ENCODE measurements at regions not wholly inside any gene's neighbourhood (a gene's known extent, or its start where the extent isn't known, plus 50 kb on each side); places are given as distances from the start of the nearest gene placed in this dataset.
A peak's percentile ranks its signal among the peaks of the same experiment; 100 is the strongest.

GRCh38 chr2:52210161-52210560 is 1178.2 kb upstream of the NRXN1 start:
- Histone ChIP-seq H2AFZ (ENCODE audit: low read length) (no peak overlapping the region), H3K9me2 (replicated peaks; ENCODE audit: insufficient read depth, low read length) (no peaks in the 10 kb centered on the region), H3K27me3 (ENCODE audit: low read length) (no peaks in the 10 kb centered on the region), H3K9me3 (ENCODE audit: low read length) (peaks cover 15% of the 10 kb centered on the region), H4K20me1 (ENCODE audit: insufficient read depth, low read depth, low read length) (no peaks in the 10 kb centered on the region), H3K36me3 (ENCODE audit: insufficient read depth, low read length) (no peaks in the 10 kb centered on the region), H3K4me2 (ENCODE audit: low read depth, low read length, poor library complexity, severe bottlenecking) (no peak overlapping the region), H3K4me3 (ENCODE audit: low read length) (no peak overlapping the region), H3K9ac (ENCODE audit: low read length) (no peak overlapping the region), H3K4me1 (ENCODE audit: low read length) (no peaks in the 10 kb centered on the region), H3K27ac (ENCODE audit: low read length) (no peak overlapping the region), H3K79me2 (ENCODE audit: low read length) (no peaks in the 10 kb centered on the region)
- no peak for DNase-seq

DNA sequence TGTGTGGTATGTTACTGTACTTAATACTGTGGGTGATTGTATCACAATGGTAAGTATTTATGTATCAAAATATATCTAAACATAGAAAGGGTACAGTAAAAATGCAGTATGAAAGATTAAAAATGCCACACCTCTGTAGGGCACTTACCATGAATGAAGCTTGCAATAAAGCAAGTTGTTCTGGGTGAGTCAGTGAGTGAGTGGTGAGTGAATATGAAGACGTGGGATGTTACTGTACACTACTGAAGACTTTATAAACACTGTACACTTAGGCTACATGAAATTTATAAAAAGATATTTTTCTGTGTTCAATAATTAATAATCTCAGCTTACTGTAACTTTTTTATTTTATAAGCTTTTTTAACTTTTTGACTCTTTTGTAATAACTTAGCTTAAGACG is 1162.4 kb upstream of the NRXN1 start:
- no peaks in the 10 kb centered on the region for H3K79me2 ChIP-seq (ENCODE audit: low read length)
- no peak overlapping the region for H2AFZ ChIP-seq (ENCODE audit: low read length)
- H3K9me2 ChIP-seq (replicated peaks; ENCODE audit: insufficient read depth, low read length): no peaks in the 10 kb centered on the region
- no peak overlapping the region for H3K27ac ChIP-seq (ENCODE audit: low read length)
- DNase-seq: no peak
- H4K20me1 ChIP-seq (ENCODE audit: insufficient read depth, low read depth, low read length): no peaks in the 10 kb centered on the region
- H3K4me3 ChIP-seq (ENCODE audit: low read length): no peak overlapping the region
- no peaks in the 10 kb centered on the region for H3K36me3 ChIP-seq (ENCODE audit: insufficient read depth, low read length)
- peaks cover 3% of the 10 kb centered on the region for H3K9me3 ChIP-seq (ENCODE audit: low read length)
- H3K27me3 ChIP-seq (ENCODE audit: low read length): no peaks in the 10 kb centered on the region
- H3K4me2 ChIP-seq (ENCODE audit: low read depth, low read length, poor library complexity, severe bottlenecking): no peak overlapping the region
- H3K9ac ChIP-seq (ENCODE audit: low read length): no peak overlapping the region
- no peaks in the 10 kb centered on the region for H3K4me1 ChIP-seq (ENCODE audit: low read length)

- no peak overlapping the region for H3K27ac ChIP-seq (ENCODE audit: low read length)
These were observed 1161.9 kb upstream of the NRXN1 start for GRCh38 chr2:52193804-52194203.

GRCh38 chr2:52192656-52193055 is 1160.7 kb upstream of the NRXN1 start:
- H3K27ac ChIP-seq (ENCODE audit: low read length): no peak overlapping the region
- H3K9me2 ChIP-seq (replicated peaks; ENCODE audit: insufficient read depth, low read length): no peaks in the 10 kb centered on the region
- no peaks in the 10 kb centered on the region for H3K27me3 ChIP-seq (ENCODE audit: low read length)
- DNase-seq: no peak
- no peaks in the 10 kb centered on the region for H3K4me1 ChIP-seq (ENCODE audit: low read length)
- H2AFZ ChIP-seq (ENCODE audit: low read length): no peak overlapping the region
- no peak overlapping the region for H3K9ac ChIP-seq (ENCODE audit: low read length)
- H3K4me3 ChIP-seq (ENCODE audit: low read length): no peak overlapping the region
- H4K20me1 ChIP-seq (ENCODE audit: insufficient read depth, low read depth, low read length): no peaks in the 10 kb centered on the region
- no peak overlapping the region for H3K4me2 ChIP-seq (ENCODE audit: low read depth, low read length, poor library complexity, severe bottlenecking)
- H3K36me3 ChIP-seq (ENCODE audit: insufficient read depth, low read length): no peaks in the 10 kb centered on the region
- H3K9me3 ChIP-seq (ENCODE audit: low read length): peaks cover 3% of the 10 kb centered on the region
- H3K79me2 ChIP-seq (ENCODE audit: low read length): no peaks in the 10 kb centered on the region

More at GRCh38 chr2:52193804-52194203, 1161.9 kb upstream of the NRXN1 start:
- no peak overlapping the region for H3K4me3 ChIP-seq (ENCODE audit: low read length)
- no peaks in the 10 kb centered on the region for H3K36me3 ChIP-seq (ENCODE audit: insufficient read depth, low read length)
- no peak overlapping the region for H3K4me2 ChIP-seq (ENCODE audit: low read depth, low read length, poor library complexity, severe bottlenecking)
- no peak for DNase-seq
- H3K9me3 ChIP-seq (ENCODE audit: low read length): peaks cover 3% of the 10 kb centered on the region
- H3K9ac ChIP-seq (ENCODE audit: low read length): no peak overlapping the region
- no peaks in the 10 kb centered on the region for H3K4me1 ChIP-seq (ENCODE audit: low read length)
- no peaks in the 10 kb centered on the region for H4K20me1 ChIP-seq (ENCODE audit: insufficient read depth, low read depth, low read length)
- H3K27me3 ChIP-seq (ENCODE audit: low read length): no peaks in the 10 kb centered on the region
- no peaks in the 10 kb centered on the region for H3K79me2 ChIP-seq (ENCODE audit: low read length)
- no peak overlapping the region for H2AFZ ChIP-seq (ENCODE audit: low read length)
- no peaks in the 10 kb centered on the region for H3K9me2 ChIP-seq (replicated peaks; ENCODE audit: insufficient read depth, low read length)

- no peak overlapping the region for H3K4me2 ChIP-seq (ENCODE audit: low read depth, low read length, poor library complexity, severe bottlenecking)
- H3K9ac ChIP-seq (ENCODE audit: low read length): no peak overlapping the region
- peaks cover 7% of the 10 kb centered on the region for H3K4me1 ChIP-seq (ENCODE audit: low read length)
- peaks cover 7% of the 10 kb centered on the region for H3K9me3 ChIP-seq (ENCODE audit: low read length)
- 0 out of 2 replicates have a peak overlapping the region, but pooled peaks have one; percentile 54 for H2AFZ ChIP-seq (ENCODE audit: low read length)
- no peaks in the 10 kb centered on the region for H3K27me3 ChIP-seq (ENCODE audit: low read length)
- no peaks in the 10 kb centered on the region for H3K36me3 ChIP-seq (ENCODE audit: insufficient read depth, low read length)
- DNase-seq: no peak
- H4K20me1 ChIP-seq (ENCODE audit: insufficient read depth, low read depth, low read length): no peaks in the 10 kb centered on the region
- H3K79me2 ChIP-seq (ENCODE audit: low read length): no peaks in the 10 kb centered on the region
- H3K9me2 ChIP-seq (replicated peaks; ENCODE audit: insufficient read depth, low read length): no peaks in the 10 kb centered on the region
- no peak overlapping the region for H3K4me3 ChIP-seq (ENCODE audit: low read length)
- no peak overlapping the region for H3K27ac ChIP-seq (ENCODE audit: low read length)
These were observed 1149.1 kb upstream of the NRXN1 start for GRCh38 chr2:52181080-52181479.

DNA sequence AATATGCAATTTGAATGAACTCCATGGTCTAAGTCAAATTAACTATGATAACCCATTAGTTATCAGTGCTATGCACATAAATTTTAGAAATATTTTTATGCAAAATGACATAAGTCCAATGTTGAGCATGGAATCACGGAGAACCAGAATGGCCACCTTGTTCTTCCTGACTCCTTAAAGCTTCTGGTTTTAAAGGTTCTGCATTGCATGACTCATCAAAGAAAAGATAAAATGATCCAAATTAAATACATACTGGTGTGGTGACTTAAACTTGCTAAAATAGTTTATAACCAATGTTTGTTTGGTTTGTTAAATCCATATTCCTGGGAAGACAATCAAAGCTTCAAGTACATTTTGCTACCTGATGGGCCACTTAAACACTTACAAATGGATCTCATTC is 1146.9 kb upstream of the NRXN1 start:
- Histone ChIP-seq H3K9me3 (ENCODE audit: low read length) (peaks cover 7% of the 10 kb centered on the region), H3K79me2 (ENCODE audit: low read length) (no peaks in the 10 kb centered on the region), H2AFZ (ENCODE audit: low read length) (no peak overlapping the region), H4K20me1 (ENCODE audit: insufficient read depth, low read depth, low read length) (no peaks in the 10 kb centered on the region), H3K4me1 (ENCODE audit: low read length) (peaks cover 7% of the 10 kb centered on the region), H3K27me3 (ENCODE audit: low read length) (no peaks in the 10 kb centered on the region), H3K4me3 (ENCODE audit: low read length) (no peak overlapping the region), H3K27ac (ENCODE audit: low read length) (no peak overlapping the region), H3K36me3 (ENCODE audit: insufficient read depth, low read length) (no peaks in the 10 kb centered on the region), H3K9me2 (replicated peaks; ENCODE audit: insufficient read depth, low read length) (no peaks in the 10 kb centered on the region), H3K9ac (ENCODE audit: low read length) (no peak overlapping the region), H3K4me2 (ENCODE audit: low read depth, low read length, poor library complexity, severe bottlenecking) (no peak overlapping the region)
- DNase-seq: no peak

DNA sequence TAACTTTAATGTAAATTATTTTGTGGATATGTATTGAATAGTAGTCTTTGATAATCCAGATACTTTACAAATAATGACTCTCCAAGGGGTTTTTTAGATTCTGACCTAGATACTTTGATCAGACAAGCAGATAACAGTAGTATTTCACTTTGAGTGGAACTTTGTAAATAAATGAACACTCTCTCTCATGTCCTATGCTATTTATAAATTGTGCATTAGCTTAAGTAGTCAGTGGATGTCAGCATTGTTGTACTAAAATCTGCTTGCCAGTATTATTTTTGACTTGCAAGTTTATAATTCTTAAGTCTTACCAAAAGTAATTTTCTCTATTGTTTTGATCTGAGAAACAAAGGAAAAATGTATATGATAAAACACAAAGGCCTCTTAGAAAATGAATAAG is 1113.1 kb upstream of the NRXN1 start:
- H3K36me3 ChIP-seq (ENCODE audit: insufficient read depth, low read length): no peaks in the 10 kb centered on the region
- no peaks in the 10 kb centered on the region for H3K79me2 ChIP-seq (ENCODE audit: low read length)
- H3K9me3 ChIP-seq (ENCODE audit: low read length): no peaks in the 10 kb centered on the region; the same call in 1 of the 2 replicates
- H2AFZ ChIP-seq (ENCODE audit: low read length): no peak overlapping the region
- no peak overlapping the region for H3K4me2 ChIP-seq (ENCODE audit: low read depth, low read length, poor library complexity, severe bottlenecking)
- H3K4me3 ChIP-seq (ENCODE audit: low read length): no peak overlapping the region
- no peaks in the 10 kb centered on the region for H3K27me3 ChIP-seq (ENCODE audit: low read length)
- no peak overlapping the region for H3K9ac ChIP-seq (ENCODE audit: low read length)
- H3K4me1 ChIP-seq (ENCODE audit: low read length): no peaks in the 10 kb centered on the region
- 0 out of 2 replicates have a peak, but pooled peaks cover 3% of the 10 kb centered on the region for H3K9me2 ChIP-seq (replicated peaks; ENCODE audit: insufficient read depth, low read length)
- no peaks in the 10 kb centered on the region for H4K20me1 ChIP-seq (ENCODE audit: insufficient read depth, low read depth, low read length)
- no peak overlapping the region for H3K27ac ChIP-seq (ENCODE audit: low read length)
- DNase-seq: no peak

DNA sequence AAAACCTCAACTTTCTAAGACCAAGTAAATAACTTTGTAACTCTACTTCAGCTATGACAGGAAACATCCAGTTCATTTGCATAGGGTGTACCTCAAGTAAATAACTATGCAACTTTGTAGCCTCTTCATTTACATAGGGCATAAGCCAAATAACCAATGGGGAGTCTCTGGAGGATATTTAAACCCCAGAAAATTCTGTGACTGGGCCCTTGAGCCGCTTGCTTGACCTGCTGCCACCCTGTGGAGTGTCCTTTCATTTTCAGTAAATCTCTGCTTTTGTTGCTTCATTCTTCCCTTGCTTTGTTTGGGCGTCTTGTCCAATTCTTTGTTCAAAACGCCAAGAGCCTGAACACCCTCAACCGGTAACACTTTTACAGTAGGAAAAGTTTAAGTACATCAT is 1112.7 kb upstream of the NRXN1 start:
- Histone ChIP-seq H3K79me2 (ENCODE audit: low read length) (no peaks in the 10 kb centered on the region), H3K4me3 (ENCODE audit: low read length) (no peak overlapping the region), H3K9me3 (ENCODE audit: low read length) (no peaks in the 10 kb centered on the region; the same call in 1 of the 2 replicates), H2AFZ (ENCODE audit: low read length) (no peak overlapping the region), H3K9ac (ENCODE audit: low read length) (no peak overlapping the region), H3K36me3 (ENCODE audit: insufficient read depth, low read length) (no peaks in the 10 kb centered on the region), H3K27me3 (ENCODE audit: low read length) (no peaks in the 10 kb centered on the region), H3K4me1 (ENCODE audit: low read length) (no peaks in the 10 kb centered on the region), H3K27ac (ENCODE audit: low read length) (no peak overlapping the region), H3K4me2 (ENCODE audit: low read depth, low read length, poor library complexity, severe bottlenecking) (no peak overlapping the region), H3K9me2 (replicated peaks; ENCODE audit: insufficient read depth, low read length) (no peaks in the 10 kb centered on the region), H4K20me1 (ENCODE audit: insufficient read depth, low read depth, low read length) (no peaks in the 10 kb centered on the region)
- DNase-seq: no peak

DNA sequence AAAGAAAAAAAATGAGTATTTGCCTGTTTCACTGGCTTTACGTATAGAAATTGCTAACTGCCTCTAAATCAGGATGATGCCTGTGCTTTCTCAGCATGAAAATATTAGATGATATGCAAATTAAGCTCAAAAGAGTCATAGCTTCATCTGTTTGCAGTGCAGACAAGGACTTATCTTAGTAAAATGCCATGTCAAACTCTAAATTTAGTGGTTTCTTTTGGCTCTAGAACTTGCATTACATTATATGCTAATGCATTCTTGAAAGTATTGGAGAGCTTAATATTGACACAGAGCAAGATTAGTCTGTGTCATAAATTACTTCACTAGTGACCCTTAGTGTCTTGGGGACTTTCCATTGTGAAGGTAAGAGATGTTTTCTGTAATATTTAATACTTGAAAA is 1109.1 kb upstream of the NRXN1 start:
- H3K27ac ChIP-seq (ENCODE audit: low read length): no peak overlapping the region
- no peaks in the 10 kb centered on the region for H3K27me3 ChIP-seq (ENCODE audit: low read length)
- H2AFZ ChIP-seq (ENCODE audit: low read length): no peak overlapping the region
- H3K9me2 ChIP-seq (replicated peaks; ENCODE audit: insufficient read depth, low read length): no peaks in the 10 kb centered on the region
- no peaks in the 10 kb centered on the region for H3K9me3 ChIP-seq (ENCODE audit: low read length)
- no peaks in the 10 kb centered on the region for H4K20me1 ChIP-seq (ENCODE audit: insufficient read depth, low read depth, low read length)
- H3K9ac ChIP-seq (ENCODE audit: low read length): no peak overlapping the region
- no peak for DNase-seq
- no peak overlapping the region for H3K4me2 ChIP-seq (ENCODE audit: low read depth, low read length, poor library complexity, severe bottlenecking)
- no peaks in the 10 kb centered on the region for H3K36me3 ChIP-seq (ENCODE audit: insufficient read depth, low read length)
- no peak overlapping the region for H3K4me3 ChIP-seq (ENCODE audit: low read length)
- H3K79me2 ChIP-seq (ENCODE audit: low read length): no peaks in the 10 kb centered on the region
- no peaks in the 10 kb centered on the region for H3K4me1 ChIP-seq (ENCODE audit: low read length)

Measured in Karpas-422 (cell line).